NCI-H187 treated with DMSO at 0.1 percent for 48 hours (cell line): ENCODE measurements at regions not wholly inside any gene's neighbourhood (a gene's known extent, or its start where the extent isn't known, plus 50 kb on each side); places are given as distances from the start of the nearest gene placed in this dataset.

Experiments
- DNase-seq: peaks from one replicate; lab custom pipeline; 2025; lab: John Stamatoyannopoulos, UW

DNA sequence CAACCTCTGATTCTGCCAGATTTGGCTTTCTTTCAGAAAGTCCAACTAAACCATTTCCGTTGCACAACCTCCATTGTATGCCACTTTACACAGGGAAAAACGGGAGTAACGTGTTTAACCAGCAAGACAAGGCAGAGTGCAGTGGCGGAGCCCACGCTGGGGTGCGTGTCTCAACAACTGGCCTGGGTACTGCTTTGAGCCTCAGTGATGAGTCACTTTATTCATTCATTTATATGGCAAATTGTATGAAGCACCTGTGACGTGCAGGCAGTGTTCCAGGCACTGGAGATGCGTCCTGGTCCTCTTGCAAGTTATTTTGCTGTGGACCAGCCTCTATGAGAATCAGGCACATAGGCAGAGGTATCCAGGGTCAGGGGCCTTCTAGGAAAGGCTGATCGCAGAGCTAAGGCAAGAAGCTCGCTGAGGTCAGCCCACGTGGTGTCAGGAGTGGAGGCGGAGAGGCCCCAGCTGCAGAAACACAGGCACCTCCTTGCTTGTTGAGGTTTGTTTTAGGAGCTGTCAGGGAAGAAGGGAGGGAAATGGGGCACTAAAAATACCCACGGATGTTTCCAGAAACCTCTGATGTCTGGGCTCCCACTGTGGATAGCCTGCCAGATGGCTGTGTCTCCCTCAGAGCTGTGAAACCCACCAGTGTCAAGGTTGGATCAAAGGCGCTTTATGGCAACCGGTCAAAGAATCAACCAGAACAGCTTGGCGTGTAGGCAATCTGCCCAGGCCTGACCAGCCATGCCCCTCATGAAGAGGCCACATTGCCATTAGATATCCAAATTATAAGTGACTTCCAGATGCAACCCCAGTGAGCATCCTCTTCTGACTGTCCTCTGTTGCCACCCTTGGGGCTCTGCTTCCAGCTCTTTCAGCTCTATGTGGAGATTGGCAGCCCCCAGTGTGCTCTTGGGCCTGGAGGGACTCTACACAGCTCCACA, 157.2 kb downstream of the CD83 start:
- DNase-seq = no peak

DNA sequence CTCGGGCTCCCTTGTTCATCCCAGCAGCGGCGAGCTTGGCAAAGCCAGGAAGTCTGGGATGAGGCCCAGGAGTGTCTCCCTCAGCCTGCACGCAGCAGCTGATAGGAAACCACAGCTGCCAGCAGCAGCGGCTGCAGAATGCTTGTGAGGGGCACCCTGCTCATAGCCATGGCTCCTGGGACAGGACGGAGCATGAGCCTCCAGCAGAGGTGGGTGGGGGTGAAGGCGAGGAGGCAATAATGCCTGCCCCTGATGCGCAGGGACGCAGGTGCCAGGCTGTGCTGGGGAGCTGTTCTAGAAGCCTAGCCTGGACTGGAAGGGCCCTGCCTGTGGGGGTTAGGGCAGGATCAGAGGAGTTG, 157.9 kb downstream of the CD83 start:
- DNase-seq = no peak

DNA sequence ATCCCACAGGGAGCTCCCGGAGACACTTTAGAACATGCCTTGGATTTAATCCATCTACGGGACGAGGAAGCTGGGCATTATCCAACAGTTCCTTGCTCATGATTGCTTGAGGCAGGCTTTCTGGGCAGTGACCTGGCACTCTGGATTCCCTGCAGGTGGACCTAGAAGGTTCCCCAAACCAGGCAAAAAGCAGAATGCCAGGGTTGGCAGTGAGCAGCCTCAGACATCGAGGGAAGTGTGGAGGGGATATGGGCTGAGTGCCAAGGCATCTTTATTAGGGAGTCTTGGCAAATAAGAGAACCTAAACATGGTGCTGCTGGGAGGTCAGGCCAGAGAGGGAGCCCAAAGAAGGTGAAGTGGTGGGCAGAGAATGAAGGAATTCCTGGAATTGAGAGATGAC, 158.5 kb downstream of the CD83 start:
- DNase-seq = no peak

DNA sequence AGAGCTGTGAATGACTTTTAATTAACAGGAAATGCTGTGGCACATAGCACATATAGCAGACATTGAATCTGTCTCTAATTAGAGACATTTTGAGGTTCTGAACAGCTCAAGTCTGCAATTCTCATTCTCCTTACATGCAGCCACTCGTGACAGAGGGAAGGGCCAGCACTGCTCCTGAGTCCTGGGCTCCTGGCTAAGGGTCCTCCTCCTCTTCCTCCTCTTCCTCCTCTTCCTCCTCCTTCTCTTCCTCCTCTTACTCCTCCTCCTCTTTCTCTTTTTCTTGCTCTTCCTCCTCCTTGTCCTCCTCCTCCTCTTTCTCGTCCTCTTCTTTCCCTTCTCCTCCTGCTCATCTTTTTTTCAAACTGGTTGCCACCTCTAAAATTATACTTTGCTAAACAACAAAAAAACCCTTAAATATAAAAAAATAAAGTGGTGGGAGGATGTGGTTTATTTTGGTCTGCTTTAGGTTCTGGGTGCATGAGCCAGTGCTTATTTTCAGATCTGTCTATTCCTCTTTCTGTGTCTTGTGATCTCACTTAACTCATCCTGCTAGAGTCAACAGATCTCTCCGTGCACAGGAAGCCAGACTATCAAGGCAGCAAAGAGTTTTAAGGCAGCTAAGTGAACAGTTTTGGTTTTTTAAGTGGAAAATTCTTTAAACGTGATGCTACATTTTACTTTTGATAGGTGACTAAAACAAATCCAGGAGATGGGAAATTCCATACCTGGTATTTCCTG, 159.3 kb downstream of the CD83 start:
- DNase-seq = no peak

DNA sequence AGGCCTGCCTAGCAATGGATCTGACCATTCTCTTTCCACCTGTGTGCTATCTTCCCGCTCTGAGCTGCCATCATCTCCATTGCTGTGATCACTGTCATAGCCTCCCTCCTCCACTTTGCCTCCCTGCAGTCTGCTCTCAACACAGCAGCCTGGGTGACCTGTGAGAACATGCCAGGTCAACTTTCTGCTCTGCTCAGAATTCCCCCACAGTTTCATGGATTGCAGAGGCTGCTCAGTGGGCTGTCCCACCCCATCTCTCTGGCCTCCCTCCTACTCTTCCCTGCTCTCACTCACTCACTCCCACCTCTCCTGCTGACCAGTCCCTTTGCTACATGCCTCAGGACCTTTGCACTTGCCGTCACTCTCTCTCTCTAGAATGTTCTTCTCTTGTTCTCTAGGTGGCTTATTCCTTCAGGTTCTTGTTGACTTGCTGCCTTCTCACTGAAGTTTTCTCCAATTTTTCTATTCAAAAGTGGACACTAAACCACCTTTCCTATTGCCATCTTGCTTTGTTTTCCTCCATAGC, 159.9 kb downstream of the CD83 start:
- DNase-seq = no peak

DNA sequence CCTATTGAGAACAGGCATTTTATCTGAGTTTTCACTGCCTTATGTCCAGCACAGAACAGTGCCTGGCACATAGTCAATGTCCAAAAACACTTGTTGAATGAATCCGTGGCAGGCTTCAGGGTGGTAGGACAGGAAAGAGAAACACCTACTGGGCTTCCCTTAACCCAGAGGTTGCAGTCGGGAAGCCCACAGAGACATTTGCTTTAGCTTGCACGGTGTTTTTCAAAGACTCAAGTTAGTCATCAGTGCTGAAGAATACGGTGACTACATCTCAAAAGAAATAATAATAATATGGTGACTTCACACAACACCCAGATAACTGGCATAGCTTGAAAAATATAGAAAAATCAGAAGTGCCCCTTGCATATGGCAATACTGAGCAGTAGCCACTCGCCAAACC, 160.4 kb downstream of the CD83 start:
- DNase-seq = no peak

DNA sequence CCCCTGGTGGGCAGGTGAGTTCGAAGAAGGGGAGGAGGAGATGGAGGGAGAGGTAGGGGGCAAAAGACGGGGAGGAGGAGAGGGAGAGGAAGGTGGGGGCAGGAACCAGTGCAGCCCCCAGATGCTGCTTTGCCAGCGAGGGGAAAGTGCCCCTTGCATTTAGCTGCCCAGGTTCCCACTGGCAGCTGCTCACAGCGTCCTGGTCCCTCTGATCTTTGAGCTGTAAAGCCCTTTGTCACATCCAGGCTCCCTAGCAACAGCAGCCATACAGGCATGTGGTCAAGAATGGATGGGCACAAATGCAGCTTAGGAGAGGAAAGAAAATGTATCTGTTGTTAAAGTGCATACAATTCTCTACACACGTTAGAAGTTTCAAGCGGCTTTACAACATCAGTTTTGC, 160.9 kb downstream of the CD83 start:
- no peak for DNase-seq

DNA sequence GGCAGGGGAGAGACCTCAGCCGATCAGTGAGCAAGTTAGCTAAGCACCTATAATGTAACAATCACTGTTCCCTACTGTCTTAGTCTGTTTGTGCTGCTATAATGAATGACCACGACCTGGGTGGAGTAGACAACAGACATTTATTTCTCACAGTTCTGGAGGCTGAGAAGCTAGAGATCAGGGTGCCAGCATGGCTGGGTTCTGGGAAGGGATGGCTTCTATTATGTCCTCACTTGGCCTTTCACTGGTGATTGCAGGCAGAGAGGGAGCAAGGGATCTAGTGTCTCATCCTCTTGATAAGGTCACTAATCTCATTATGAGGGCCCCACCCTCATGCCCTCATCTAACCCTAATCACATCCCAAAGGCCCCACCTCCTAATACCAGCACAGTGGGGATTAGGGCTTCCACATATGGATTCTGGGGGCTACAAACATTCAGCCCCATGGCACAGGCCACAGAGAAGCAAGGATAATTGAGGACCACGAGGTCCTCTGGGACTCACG, 162.5 kb downstream of the CD83 start:
- no peak for DNase-seq

DNA sequence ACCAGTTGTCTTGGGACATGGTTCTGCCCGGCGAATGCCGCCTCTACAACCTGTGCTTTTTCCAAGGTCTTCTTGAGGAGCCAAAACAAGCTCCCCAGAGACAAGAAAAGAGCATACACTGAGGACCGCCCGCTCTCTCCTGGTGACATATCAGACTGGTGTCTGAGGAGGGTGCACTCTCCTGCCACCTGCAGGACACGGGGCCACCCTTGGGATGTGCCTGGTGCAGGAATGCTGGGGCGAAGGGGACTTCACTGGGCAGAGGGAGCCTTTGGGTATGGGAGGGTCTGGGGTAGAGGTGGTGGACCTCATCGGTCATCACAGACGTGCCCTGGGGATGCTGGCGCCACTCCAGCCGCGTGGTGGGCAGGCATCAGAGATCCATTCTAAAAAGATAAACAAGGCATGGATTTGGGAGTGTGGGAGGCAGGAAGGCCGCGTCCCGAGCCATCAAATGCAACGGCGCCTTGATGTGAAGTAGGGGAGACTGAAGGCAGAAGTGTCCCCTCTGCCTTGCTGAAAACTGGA, 163.3 kb downstream of the CD83 start:
- DNase-seq = no peak

DNA sequence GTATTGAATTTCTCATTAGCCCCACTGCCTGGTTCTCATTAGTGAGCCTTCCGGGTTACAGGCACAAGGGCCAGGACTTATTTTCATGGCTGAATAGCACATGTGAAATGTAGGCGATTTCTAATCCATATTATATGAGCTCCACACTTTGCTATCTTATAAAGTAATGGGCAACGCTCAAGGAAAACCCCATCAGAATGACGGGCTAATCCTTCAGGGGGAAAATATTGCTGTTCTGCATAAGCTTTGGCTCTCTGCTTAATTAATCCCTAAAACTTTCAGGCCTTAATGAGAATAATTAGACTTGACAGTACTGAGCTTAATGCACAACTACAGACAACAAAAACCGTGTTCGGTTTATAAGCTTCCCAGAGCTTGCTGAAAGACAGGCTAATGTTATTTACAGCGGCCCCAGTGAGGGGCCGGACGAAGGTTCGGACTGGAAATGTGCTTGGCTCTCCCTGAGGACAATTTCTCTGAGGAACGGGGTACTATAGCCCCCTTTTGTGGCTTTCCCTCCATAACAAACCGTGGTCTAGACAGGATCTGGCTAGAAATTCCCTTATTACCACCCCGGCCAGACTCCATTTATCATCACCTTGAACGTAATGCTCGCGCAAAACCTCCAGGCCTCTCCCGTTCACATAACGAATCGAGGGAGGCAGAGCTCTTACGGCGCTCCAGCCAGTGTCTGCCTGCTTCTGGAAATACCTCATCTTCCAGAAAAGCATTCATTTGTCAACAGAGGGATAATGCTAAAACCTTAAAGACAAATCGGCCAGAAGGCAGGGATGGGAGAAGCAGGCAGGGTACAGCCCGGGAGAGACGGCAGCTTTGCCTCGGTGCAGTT, 164.5 kb downstream of the CD83 start:
- DNase-seq = no peak

DNA sequence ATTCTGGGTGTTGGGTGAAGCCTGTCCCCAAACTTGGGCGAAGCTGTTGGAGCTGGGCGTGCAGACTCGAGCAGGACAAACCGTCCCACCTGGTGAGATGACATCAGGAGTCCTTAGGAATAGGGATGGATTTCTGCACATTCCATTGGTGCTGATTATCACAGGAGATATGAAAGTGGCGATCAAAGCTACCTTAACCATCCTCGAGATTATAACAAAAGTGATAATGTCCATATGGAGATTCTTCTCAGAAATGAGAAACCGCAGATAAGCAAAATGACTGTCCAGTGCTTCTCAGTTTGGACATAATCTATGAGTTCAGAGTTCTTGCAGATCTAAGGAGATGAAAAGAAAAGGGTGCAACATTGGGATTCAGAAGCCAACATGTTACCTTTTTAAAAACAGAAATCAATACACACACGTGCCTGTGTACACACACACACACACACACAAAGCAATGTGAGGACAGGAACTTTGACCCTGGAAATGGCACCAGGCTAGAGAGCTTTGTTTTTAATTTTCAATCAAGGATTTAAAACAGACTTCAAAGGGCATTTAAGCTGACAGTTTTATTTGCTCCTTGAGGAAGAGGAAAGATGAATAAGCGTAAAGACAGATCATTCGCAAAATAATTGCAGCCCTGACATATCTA, 165.4 kb downstream of the CD83 start:
- no peak for DNase-seq

DNA sequence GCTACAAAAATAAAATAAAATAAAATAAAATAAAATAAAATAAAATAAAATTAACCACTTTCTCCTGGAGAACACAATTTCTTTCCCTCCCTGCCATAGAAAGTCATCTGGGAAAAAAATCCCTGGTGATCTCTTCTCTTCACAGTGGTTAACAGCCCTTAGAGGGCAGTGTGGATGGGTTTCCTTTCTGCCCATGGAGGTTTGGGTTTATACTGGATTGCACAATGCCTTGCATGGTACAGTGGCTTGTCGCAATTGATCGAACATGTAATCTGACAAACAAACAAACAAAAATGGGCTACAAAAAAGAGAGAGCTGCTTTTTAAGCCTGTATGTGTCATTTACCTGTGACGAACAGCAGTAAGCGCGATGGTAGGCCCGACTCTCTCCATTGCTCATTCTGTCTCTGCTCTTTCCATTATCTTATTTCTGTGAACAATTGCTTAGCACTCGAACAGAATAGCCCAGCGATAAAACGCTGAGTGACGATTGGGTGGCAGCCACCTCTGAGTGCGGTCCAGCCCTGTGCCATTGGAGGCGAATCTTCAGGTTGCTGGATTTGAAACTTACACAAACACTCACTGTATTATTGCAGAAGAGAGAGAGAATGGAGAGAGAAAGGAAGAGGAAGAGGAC, 166.1 kb downstream of the CD83 start:
- DNase-seq = no peak

DNA sequence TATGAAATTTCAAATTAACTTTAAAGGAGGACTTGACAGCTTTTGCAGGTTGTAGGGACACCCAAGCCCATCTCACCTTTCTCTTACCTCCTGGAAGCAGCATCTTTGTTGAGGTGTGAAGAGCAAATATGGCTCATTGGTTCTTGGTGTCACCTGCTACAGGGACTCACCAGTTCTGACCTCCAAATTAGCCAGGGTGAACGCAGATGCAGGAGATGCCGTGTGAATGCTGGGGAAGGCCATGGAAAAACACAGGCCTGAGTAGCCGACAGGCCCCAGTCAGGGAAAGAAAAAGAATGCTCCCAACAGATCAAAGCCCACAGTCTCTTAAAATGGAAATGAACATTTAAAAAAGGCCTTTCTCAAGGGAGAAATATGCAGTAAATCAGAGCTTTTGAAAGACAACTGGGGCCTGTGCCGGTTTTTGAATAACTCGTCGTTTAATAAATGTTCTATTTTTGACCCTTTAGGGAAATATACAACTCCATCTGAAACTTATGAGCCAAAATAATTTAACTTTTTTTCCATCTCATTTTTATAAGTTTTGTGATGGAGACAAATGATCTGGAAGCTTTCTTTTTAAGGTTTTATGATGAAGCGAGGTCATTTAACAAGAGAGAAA, 167.5 kb downstream of the CD83 start:
- DNase-seq = no peak

DNA sequence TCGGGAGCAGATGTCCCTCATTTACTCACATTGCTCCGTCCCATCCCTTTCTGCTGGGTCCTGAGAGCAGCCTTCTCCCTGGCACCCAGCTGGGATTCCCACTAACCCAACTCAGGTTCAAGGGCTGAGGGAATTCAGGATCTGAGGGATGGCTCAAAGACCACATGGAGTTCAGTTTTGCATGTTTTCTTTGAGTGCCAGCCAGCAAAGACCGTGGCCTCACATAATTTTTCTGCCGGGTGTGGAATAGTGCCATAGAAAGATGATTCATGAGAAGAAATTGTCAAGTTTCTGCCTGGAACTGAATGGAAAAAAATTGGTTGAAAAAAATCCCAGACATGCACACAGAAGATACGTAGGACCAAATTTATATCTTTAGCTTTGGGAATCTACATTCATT, 168.6 kb downstream of the CD83 start:
- no peak for DNase-seq

DNA sequence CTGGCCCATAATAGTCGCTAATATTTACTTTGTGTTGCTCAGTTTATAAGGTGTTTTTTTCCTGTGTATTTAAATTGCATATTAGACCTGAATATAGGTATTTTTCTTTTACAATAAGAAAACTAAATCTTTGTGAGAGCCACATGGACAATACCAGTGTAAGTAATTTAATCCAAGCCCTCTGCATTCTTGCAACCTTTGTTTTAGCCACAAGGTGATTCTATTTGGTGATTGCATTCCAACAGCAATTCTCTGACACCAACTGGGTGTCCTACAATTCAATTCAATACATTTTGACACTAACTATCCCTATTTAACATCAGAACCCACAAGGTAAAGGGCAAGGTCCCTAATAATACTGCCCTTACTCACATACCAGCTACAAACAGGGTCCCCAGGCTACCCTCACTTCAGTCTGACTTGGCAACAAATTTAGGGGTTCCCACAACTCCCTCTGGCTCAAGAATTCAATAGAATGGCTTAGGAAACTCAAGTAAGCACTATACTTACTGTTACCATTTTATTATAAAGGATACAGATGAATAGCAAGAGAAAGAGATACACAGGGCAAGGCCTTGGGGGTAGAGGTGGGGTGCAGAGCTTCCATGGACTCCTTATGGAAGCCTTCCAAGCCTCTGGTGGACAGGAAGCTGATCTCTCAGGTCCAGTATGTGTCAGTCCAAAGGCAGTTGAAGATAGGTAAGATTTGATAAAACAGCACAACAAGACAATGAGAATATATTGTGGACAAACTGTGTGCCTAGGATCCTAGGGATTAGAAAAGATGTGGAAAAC, 169.3 kb downstream of the CD83 start:
- DNase-seq = no peak

DNA sequence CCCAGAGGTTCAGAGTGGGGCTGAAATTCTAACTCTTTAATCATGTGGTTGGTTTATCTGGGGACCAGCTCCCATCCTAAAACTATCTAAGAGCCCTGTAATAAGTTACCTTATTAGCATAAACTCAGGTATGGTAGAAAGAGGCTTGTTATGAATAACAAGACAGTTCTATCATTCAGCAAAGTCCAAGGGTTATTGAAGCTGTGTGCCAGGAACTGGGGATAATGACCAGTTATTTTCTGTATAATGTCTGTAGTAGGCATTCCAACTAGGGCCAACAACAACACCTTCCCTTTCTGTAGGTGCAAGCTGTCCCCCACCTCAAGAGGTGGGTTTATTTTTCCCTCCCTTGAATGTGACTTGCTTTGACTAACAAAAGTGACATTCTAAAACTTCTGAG, 170.1 kb downstream of the CD83 start:
- no peak for DNase-seq

DNA sequence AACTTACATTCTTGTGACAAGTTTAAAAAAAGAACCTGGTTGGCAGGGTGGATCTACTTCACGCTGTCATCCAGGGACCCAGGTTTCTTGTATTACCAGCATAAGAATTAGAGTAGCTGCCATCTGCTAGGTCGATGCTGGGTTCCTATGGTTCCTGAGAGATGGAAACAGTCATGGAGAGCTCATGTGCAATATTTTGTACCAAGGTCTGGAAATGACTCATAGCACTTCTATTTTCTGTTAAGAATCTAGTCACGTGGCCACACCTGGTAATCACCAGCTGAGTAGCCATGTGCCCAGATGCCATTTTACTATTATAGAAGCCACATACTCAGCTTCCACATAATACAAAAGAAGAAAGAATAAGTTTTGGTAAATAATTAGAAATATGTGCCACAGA, 171.3 kb downstream of the CD83 start:
- no peak for DNase-seq

DNA sequence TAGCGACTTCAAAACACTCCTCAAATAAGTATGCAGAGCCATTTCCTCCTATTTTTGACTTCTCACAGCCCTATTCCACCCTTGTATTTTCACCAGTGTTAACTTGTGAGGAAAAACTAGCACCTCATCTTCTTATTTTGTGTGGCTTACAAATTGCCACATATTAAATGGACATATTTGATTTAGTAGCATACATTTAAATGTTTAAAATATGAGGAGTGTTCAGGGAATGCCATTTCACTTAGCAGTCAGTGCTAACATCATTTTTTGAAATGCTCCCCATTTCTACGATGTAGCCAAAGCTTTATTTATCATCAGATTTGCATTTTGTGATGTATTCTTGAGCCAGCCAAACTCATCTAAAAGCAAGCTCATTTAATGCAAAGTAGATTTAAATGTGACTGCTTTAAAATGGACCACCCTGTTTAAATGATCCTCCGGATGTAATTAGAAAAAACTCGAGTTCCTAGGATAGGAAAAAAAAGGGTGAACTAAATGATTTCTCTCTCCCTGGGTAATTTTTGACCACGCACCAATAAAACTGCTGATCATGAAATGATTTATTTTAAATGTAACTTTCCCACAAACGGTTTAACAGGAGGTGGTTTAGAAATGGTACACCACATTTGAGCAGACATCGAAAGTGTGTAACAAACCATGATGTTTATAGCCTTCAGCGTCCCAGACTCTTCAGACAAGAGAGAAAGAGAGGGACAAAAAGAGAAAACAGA, 172.6 kb downstream of the CD83 start:
- DNase-seq = no peak
